ENCODE measurements at regions not wholly inside any gene's neighbourhood (a gene's known extent, or its start where the extent isn't known, plus 50 kb on each side); places are given as distances from the start of the nearest gene placed in this dataset.

- no peak for DNase-seq
Observed at GRCh38 chr4:129561886-129562671, 466.1 kb downstream of the C4orf33 start.

- DNase-seq, result no peak
Observed at GRCh38 chr4:129565214-129565613, 469.3 kb downstream of the C4orf33 start.

- no peak for DNase-seq
Observed at GRCh38 chr4:129570326-129570725, 474.4 kb downstream of the C4orf33 start.

- DNase-seq, result no peak
Observed at GRCh38 chr4:129578336-129578735, 482.4 kb downstream of the C4orf33 start.

- DNase-seq, result no peak
Observed at GRCh38 chr4:129581305-129581704, 485.4 kb downstream of the C4orf33 start.

- DNase-seq, result no peak
Observed at GRCh38 chr4:129583868-129584267, 487.9 kb downstream of the C4orf33 start.

GRCh38 chr4:129598582-129598981, 502.6 kb downstream of the C4orf33 start:
- no peak for DNase-seq

- no peak for DNase-seq
Observed at GRCh38 chr4:129600898-129601297, 504.9 kb downstream of the C4orf33 start.

GRCh38 chr4:129602447-129602846, 506.5 kb downstream of the C4orf33 start:
- DNase-seq, result no peak

GRCh38 chr4:129603241-129603931, 507.4 kb downstream of the C4orf33 start:
- DNase-seq, result no peak

- no peak for DNase-seq
Observed at GRCh38 chr4:129604632-129605255, 508.8 kb downstream of the C4orf33 start.

- no peak for DNase-seq
Observed at GRCh38 chr4:129614611-129615010, 518.7 kb downstream of the C4orf33 start.

- no peak for DNase-seq
Observed at GRCh38 chr4:129622566-129622965, 526.6 kb downstream of the C4orf33 start.

GRCh38 chr4:129623233-129623875, 527.4 kb downstream of the C4orf33 start:
- no peak for DNase-seq

- DNase-seq, result peak; percentile 19
Observed at GRCh38 chr4:129641179-129641578, 545.2 kb downstream of the C4orf33 start.

GRCh38 chr4:129645461-129645860, 549.5 kb downstream of the C4orf33 start:
- DNase-seq, result no peak

- DNase-seq, result no peak
Observed at GRCh38 chr4:129668092-129668491, 572.1 kb downstream of the C4orf33 start.

- no peak for DNase-seq
Observed at GRCh38 chr4:129672941-129673340, 577.0 kb downstream of the C4orf33 start.

- DNase-seq, result no peak
Observed at GRCh38 chr4:129675036-129675435, 579.1 kb downstream of the C4orf33 start.

GRCh38 chr4:129676934-129677333, 581.0 kb downstream of the C4orf33 start:
- DNase-seq, result no peak

GRCh38 chr4:129682586-129682985, 586.6 kb downstream of the C4orf33 start:
- no peak for DNase-seq

- no peak for DNase-seq
Observed at GRCh38 chr4:129707949-129708348, 612.0 kb downstream of the C4orf33 start.

GRCh38 chr4:129708784-129709183, 612.8 kb downstream of the C4orf33 start:
- DNase-seq, result no peak

All from hindlimb muscle (tissue), 1 donor.